WTC11 (cell line): ENCODE measurements at regions not wholly inside any gene's neighbourhood (a gene's known extent, or its start where the extent isn't known, plus 50 kb on each side); places are given as distances from the start of the nearest gene placed in this dataset.

Experiments
- ATAC-seq: fragments of 200-7000 bp; cut with Tn5 transposase; 2 replicates; pipeline ENCODE4 v1.10.0; 2021; ENCODE audit warnings: mild to moderate bottlenecking, moderate library complexity
- CTCF ChIA-PET: fragments of 300-600 bp; sonication (Branson Sonifier 250); formaldehyde crosslinking; loops from one replicate; lab custom pipeline; 2021; ENCODE audit warnings: antibody characterized with exemption; lab: Charles Lee
- POLR2A ChIA-PET: fragments of 350-600 bp; sonication (Branson Sonifier 250); formaldehyde crosslinking; loops from one replicate; lab custom pipeline; 2021; ENCODE audit warnings: antibody characterized with exemption; lab: Charles Lee
- DNase-seq: peaks from one replicate; pipeline ENCODE4 v3.0.0; 2021; ENCODE audit warnings: low spot score
- H3K27ac Mint-ChIP-seq: 2 replicates; pipeline ENCODE4 v1.8.0; 2021; ENCODE audit warnings: mixed read lengths
- H3K27me3 Mint-ChIP-seq: 2 replicates; pipeline ENCODE4 v1.8.0; 2021; ENCODE audit warnings: low read depth, mild to moderate bottlenecking, moderate library complexity, mixed read lengths
- H3K36me3 Mint-ChIP-seq: 2 replicates; pipeline ENCODE4 v1.8.0; 2021; ENCODE audit warnings: mixed read lengths
- H3K4me1 Mint-ChIP-seq: 2 replicates; pipeline ENCODE4 v1.8.0; 2022; ENCODE audit warnings: mixed read lengths
- H3K4me3 Mint-ChIP-seq: 2 replicates; pipeline ENCODE4 v1.8.0; 2021; ENCODE audit warnings: mild to moderate bottlenecking, moderate library complexity, mixed read lengths
- H3K9me3 Mint-ChIP-seq: 2 replicates; pipeline ENCODE4 v1.8.0; 2021; ENCODE audit warnings: mixed read lengths
- ATF6 ChIP-seq: sonication (generic); formaldehyde crosslinking; IDR thresholded peaks from 2 replicates; pipeline ENCODE4 v1.8.1; 2023; ENCODE audit warnings: mild to moderate bottlenecking, missing genetic modification reagents
- EMX1 ChIP-seq: fragments of 250-450 bp; sonication (Bioruptor Pico); IDR thresholded peaks from 2 replicates; pipeline ENCODE4 v1.8.0; 2021; ENCODE audit warnings: mild to moderate bottlenecking
- ERG ChIP-seq: fragments of 250-450 bp; sonication (Bioruptor Pico); IDR thresholded peaks from 2 replicates; pipeline ENCODE4 v1.8.0; 2021; ENCODE audit warnings: mild to moderate bottlenecking
- FOXP4 ChIP-seq: sonication (generic); formaldehyde crosslinking; IDR thresholded peaks from 2 replicates; pipeline ENCODE4 v1.8.0; 2022; ENCODE audit warnings: mild to moderate bottlenecking, missing genetic modification reagents
- NFE2L1 ChIP-seq: sonication (generic); formaldehyde crosslinking; IDR thresholded peaks from 2 replicates; pipeline ENCODE4 v1.8.1; 2023; ENCODE audit warnings: missing genetic modification reagents
- NR2C2 ChIP-seq: sonication (generic); formaldehyde crosslinking; IDR thresholded peaks from 2 replicates; pipeline ENCODE4 v1.8.0; 2022; ENCODE audit warnings: mild to moderate bottlenecking, missing genetic modification reagents
- PRRX2 ChIP-seq: fragments of 250-450 bp; sonication (Bioruptor Pico); IDR thresholded peaks from 2 replicates; pipeline ENCODE4 v1.8.0; 2021; ENCODE audit warnings: mild to moderate bottlenecking
- SMAD3 ChIP-seq: sonication (generic); formaldehyde crosslinking; IDR thresholded peaks from 2 replicates; pipeline ENCODE4 v1.8.0; 2022; ENCODE audit warnings: missing genetic modification reagents, mild to moderate bottlenecking, borderline replicate concordance
- STAT6 ChIP-seq: sonication (generic); formaldehyde crosslinking; conservative IDR thresholded peaks from 2 replicates; pipeline ENCODE4 v1.8.1; 2023; ENCODE audit warnings: mild to moderate bottlenecking, low read depth, missing genetic modification reagents, moderate library complexity
- ZNF317 ChIP-seq: sonication (generic); formaldehyde crosslinking; IDR thresholded peaks from 2 replicates; pipeline ENCODE4 v1.8.1; 2023; ENCODE audit warnings: low read depth, mild to moderate bottlenecking, moderate library complexity, missing genetic modification reagents, borderline replicate concordance
- ZNF532 ChIP-seq: fragments of 250-450 bp; sonication (Bioruptor Pico); IDR thresholded peaks from 2 replicates; pipeline ENCODE4 v1.9.0; 2021; ENCODE audit warnings: mild to moderate bottlenecking, borderline replicate concordance

GRCh38 chr11:19605520-19606371 lies 106.9 kb upstream of the NAV2 start (continued):
- TF ChIP-seq STAT6 (CRISPR knock-in tag) (no peak), ERG (no peak), FOXP4 (CRISPR knock-in tag) (no peak), PRRX2 (CRISPR knock-in tag) (no peak), ZNF317 (CRISPR knock-in tag) (no peak), ZNF532 (CRISPR knock-in tag) (no peak), EMX1 (CRISPR knock-in tag) (no peak)

- peaks cover 11% of the 10 kb centered on the region; the same call in 1 of the 2 replicates for H3K36me3 Mint-ChIP-seq
- H3K27me3 Mint-ChIP-seq = peaks cover 17% of the 10 kb centered on the region
- ChIA-PET POLR2A (no interaction called here), CTCF (no interaction called here)
- peaks cover 9% of the 10 kb centered on the region for H3K4me1 Mint-ChIP-seq
- TF ChIP-seq SMAD3 = no peak
- TF ChIP-seq ATF6 (CRISPR knock-in tag) = no peak
- no peak for TF ChIP-seq ZNF532 (CRISPR knock-in tag)
- TF ChIP-seq NFE2L1 (CRISPR knock-in tag) = no peak
- no peak for TF ChIP-seq NR2C2
- no peak overlapping the region for H3K4me3 Mint-ChIP-seq
- H3K27ac Mint-ChIP-seq = no peak overlapping the region
- H3K9me3 Mint-ChIP-seq = peaks cover 17% of the 10 kb centered on the region
- ATAC-seq (no peak), DNase-seq (no peak)
Observed at GRCh38 chr11:19604679-19605375, 107.8 kb upstream of the NAV2 start.
